Pancreas (tissue), 10 donors: ENCODE measurements at regions not wholly inside any gene's neighbourhood (a gene's known extent, or its start where the extent isn't known, plus 50 kb on each side); places are given as distances from the start of the nearest gene placed in this dataset.

Source experiments
- ATAC-seq, 4 donors: fragments of 200-7000 bp; cut with Tn5 transposase; one replicate each; pipeline versions ENCODE4 v1.8.0 to v1.9.1; 2020; ENCODE audit warnings: mild to moderate bottlenecking in 4 of 4, moderate library complexity in 4 of 4
- DNase-seq, 6 donors: peaks; one replicate each; pipeline ENCODE4 v3.0.0-alpha.2; 2020
- FAIRE-seq: peaks from 2 replicates; lab custom pipeline; 2012; peaks lifted over from hg19 to GRCh38; lab: Jason Lieb, UNC
- H3K27ac ChIP-seq, 4 donors: fragments of 200-600 bp; sonication (generic); 1 replicate in 3 of 4; 2 replicates in 1 of 4; pipeline versions ENCODE4 v1.5.0 to v1.8.0; 2020
- H3K27me3 ChIP-seq, 4 donors: fragments of 200-600 bp; one replicate each; pipeline ENCODE4 v1.8.0; 2021
- H3K36me3 ChIP-seq, 3 donors: fragments of 200-600 bp; sonication (generic) in 1 of 3; one replicate each; pipeline versions ENCODE4 v1.5.0 to v1.8.0; 2020 to 2021
- H3K4me1 ChIP-seq, 3 donors: fragments of 200-600 bp; one replicate each; pipeline ENCODE4 v1.8.0; 2021
- H3K4me3 ChIP-seq, 4 donors: fragments of 200-600 bp; sonication (generic) in 2 of 4; one replicate each; pipeline versions ENCODE4 v1.5.0 to v1.8.0; 2020 to 2021
- H3K9me3 ChIP-seq, 4 donors: fragments of 200-600 bp; one replicate each; pipeline ENCODE4 v1.8.0; 2021
- WGBS, 2 donors: extraction: QIAGEN DNeasy Blood & Tissue Kit; methylation state at CpG; one replicate each; pipeline ENCODE4 v1.1.7; 2013; 5-methylcytosine and 5-hydroxymethylcytosine counted together
- intact Hi-C, 3 donors: fragments of 100-400 bp; cut with DNase I; formaldehyde crosslinking; loops; one replicate each; pipeline versions ENCODE4 v1.11.1 to v1.14.2; 2022
- TF ChIP-seq, protein P1 (sequence below), 4 donors: fragments of 200-600 bp; sonication (generic) in 3 of 4; IDR thresholded peaks; one replicate each; pipeline versions ENCODE4 v1.5.0 to v1.8.0; 2021; ENCODE audit warnings: antibody characterized with exemption in 4 of 4
- donor health status: healthy with polysubstance abuse.
- donor health status: DM: no; HTN: no; CAD: no; lungs with moderate emphysema.
- donor health status: DM: no; HTN: no; CAD: no.
- donor health status: control.
- donor health status: control.
- donor health status: Bipolar disorder and iron deficiency.
- donor health status: DM: yes; HTN: yes; CAD: no.
- donor health status: DM: no; HTN: no; CAD: no.
- donor health status: DM: no; HTN: no; CAD: no.
- donor health status: DM: yes; HTN: yes; CAD: no.

DNA sequence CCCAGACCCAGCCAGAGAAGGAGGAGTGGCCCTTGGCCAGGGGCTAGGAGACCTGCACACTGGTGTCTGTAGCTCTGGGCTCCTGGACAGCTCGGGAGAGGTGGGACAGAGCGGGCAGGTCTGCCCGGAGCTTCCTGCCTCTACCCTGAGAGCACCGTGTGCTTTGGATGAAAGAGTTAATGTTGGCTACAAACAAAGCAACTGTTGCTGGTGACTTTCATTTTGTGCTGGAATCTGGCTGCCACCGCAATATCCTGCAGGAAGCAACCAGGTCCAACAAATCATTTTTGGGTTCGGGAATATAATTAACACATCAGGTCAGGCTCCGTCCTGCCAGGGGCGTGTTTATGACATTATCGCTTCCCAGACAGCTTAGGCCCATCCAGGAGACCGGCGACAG is 441.8 kb upstream of the MKI67 start:
- FAIRE-seq, result no peak
- Histone ChIP-seq H3K27me3 (peaks cover 0 to 7% (median 0%) of the 10 kb centered on the region in 4 donors), H3K36me3 (no peaks in the 10 kb centered on the region), H3K4me1 (no peaks in the 10 kb centered on the region), H3K27ac (no peak overlapping the region), H3K9me3 (no peaks in the 10 kb centered on the region), H3K4me3 (no peak overlapping the region)
- WGBS, 2 donors, result 65 to 78% methylated on average over 11 of the region's 11 CpGs
- TF ChIP-seq, protein P1, sequence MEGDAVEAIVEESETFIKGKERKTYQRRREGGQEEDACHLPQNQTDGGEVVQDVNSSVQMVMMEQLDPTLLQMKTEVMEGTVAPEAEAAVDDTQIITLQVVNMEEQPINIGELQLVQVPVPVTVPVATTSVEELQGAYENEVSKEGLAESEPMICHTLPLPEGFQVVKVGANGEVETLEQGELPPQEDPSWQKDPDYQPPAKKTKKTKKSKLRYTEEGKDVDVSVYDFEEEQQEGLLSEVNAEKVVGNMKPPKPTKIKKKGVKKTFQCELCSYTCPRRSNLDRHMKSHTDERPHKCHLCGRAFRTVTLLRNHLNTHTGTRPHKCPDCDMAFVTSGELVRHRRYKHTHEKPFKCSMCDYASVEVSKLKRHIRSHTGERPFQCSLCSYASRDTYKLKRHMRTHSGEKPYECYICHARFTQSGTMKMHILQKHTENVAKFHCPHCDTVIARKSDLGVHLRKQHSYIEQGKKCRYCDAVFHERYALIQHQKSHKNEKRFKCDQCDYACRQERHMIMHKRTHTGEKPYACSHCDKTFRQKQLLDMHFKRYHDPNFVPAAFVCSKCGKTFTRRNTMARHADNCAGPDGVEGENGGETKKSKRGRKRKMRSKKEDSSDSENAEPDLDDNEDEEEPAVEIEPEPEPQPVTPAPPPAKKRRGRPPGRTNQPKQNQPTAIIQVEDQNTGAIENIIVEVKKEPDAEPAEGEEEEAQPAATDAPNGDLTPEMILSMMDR (IDR thresholded peaks at IDR 0.05), result no peak
- intact Hi-C loops, result no loop called here
- no peak for DNase-seq
- ATAC-seq, result no peak

DNA sequence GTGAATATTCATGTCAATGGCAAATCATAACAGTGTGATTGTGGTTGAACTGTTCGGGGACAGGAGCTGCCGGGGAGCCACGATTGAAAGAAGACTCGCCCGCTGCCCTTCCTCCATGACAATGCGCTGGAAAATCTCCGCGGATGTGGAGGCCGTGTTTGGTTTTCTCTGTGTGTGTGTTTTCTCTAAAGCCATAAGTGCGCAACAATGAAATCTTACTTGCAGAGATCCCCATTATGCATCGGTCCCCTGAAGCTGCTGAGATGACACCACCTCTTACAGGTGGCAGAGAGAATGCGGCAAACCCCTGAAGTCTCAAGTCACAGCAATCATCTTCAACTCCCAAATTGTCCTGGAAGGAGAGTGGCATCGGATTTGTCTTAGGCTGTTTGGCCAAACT is 442.3 kb upstream of the MKI67 start:
- H3K27ac ChIP-seq, result no peak overlapping the region
- H3K36me3 ChIP-seq, result no peaks in the 10 kb centered on the region
- H3K9me3 ChIP-seq, result no peaks in the 10 kb centered on the region
- TF ChIP-seq, protein P1 (IDR thresholded peaks at IDR 0.05), result no peak
- peaks cover 0 to 7% (median 0%) of the 10 kb centered on the region in 4 donors for H3K27me3 ChIP-seq
- intact Hi-C loops, result no loop called here
- no peaks in the 10 kb centered on the region for H3K4me1 ChIP-seq
- FAIRE-seq, result no peak
- no peak overlapping the region for H3K4me3 ChIP-seq
- 77 to 85% methylated on average over 13 of the region's 13 CpGs for WGBS, 2 donors
- ATAC-seq, result no peak
- DNase-seq, result no peak

DNA sequence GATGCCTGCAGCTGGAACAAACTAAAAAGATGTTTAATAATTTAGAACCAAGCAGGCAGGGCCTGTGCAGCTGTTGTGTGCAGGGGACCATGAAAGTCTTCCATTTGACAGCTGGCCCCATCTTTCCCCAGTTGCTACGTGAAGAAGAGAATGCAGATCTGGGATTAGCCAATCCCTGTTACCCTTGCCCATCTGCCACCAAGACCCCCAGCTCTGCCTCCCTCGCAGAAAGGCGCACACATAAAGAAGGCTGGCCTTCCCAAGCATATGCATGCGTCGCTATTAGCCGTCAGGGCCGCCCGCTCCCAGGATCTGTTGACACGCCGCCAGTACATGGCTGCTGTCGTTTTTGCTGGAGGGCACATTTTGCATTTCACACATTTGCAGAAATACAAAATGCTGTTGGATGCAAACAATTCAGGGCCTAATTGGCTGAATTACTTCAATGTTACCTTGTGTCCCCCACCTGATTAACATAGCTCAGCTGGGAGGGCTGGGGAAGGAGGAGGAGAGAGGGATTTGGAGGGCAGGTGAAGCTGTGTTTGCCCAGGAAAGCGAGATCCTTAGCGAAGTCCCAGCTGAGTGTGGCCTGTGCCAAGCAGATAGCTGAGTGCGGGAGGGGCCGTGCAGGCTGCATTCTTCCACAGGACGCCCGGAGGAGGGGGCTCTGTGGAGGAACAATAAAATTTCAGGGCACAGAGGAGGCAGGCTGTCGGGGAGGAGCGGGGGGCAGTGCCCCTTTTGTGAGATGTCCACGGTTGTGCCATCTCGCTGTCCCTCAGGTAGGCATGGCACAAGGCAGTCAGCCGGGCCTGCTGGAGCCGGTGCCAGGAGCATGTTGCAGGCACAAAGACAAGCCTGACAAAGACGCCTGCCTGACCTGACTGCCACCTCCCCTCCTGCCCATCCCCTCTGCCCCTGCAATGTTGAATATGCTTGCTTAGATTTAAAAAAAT is 443.0 kb upstream of the MKI67 start:
- H3K4me3 ChIP-seq, result no peak overlapping the region
- H3K4me1 ChIP-seq, result no peaks in the 10 kb centered on the region
- no peak overlapping the region for H3K27ac ChIP-seq
- ATAC-seq (no peak), DNase-seq (no peak), FAIRE-seq (no peak)
- TF ChIP-seq, protein P1 (IDR thresholded peaks at IDR 0.05), result no peak
- intact Hi-C loops, result no loop called here
- 60 to 68% methylated on average over 24 of the region's 24 CpGs for WGBS, 2 donors
- H3K9me3 ChIP-seq, result no peaks in the 10 kb centered on the region
- no peaks in the 10 kb centered on the region for H3K36me3 ChIP-seq
- H3K27me3 ChIP-seq, result peaks cover 0 to 2% (median 0%) of the 10 kb centered on the region in 4 donors

DNA sequence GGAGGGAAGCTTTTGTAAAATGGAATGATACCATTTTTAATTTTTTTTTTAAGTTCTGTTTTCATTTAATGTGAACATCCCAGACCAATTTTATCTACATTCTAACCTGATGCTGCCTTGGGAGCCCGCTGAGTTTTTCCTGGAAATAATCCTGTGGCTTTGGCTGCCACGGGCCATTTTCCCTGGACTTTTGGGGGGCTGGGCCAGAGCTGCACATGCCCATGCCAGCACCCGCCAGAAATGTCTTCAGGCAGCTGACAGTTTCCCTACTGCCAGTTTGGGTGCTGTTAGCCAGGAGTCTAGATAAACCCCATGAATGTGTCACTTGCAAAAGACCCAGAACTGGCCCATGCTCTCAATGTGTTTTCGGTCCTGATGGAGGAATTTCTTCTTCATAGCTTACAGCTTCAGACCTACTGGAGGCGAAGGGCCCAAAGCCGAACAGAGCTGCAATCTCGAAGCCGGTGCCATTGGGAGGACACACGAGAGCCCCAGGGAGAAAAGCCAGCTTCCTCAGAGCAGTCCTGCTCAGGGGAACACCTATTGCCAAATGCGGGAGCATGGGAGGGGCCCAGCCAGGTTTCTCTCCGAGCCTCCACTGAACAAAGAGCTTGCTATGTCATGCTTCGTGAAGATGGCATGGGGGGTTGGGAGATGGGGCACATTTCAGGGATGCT is 444.2 kb upstream of the MKI67 start:
- H3K4me1 ChIP-seq, result no peaks in the 10 kb centered on the region
- H3K27me3 ChIP-seq, result no peaks in the 10 kb centered on the region
- 64 to 75% methylated on average over 12 of the region's 12 CpGs for WGBS, 2 donors
- H3K9me3 ChIP-seq, result no peaks in the 10 kb centered on the region
- ATAC-seq, result no peak
- H3K36me3 ChIP-seq, result no peaks in the 10 kb centered on the region
- TF ChIP-seq, protein P1 (IDR thresholded peaks at IDR 0.05), result no peak
- no peak overlapping the region for H3K27ac ChIP-seq
- intact Hi-C loops, result no loop called here
- no peak overlapping the region for H3K4me3 ChIP-seq
- no peak for DNase-seq
- FAIRE-seq, result no peak
